OCI-LY7 (cell line): ENCODE measurements at regions not wholly inside any gene's neighbourhood (a gene's known extent, or its start where the extent isn't known, plus 50 kb on each side); places are given as distances from the start of the nearest gene placed in this dataset.

Source experiments
- BruUV-seq: library from RNA; stranded (reverse); fragments of 400-500 nt; replicated peaks from 2 replicates; lab custom pipeline; 2021; lab: Mats Ljungman, UMichigan
- CTCF ChIA-PET: fragments of 300-600 bp; sonication (Branson Sonifier 250); formaldehyde crosslinking; loops from one replicate; lab custom pipeline; 2022; ENCODE audit warnings: antibody characterized with exemption; ENCODE audit not compliant: unreplicated experiment; lab: Charles Lee
- POLR2A ChIA-PET: fragments of 300-600 bp; sonication (Branson Sonifier 250); formaldehyde crosslinking; loops from one replicate; lab custom pipeline; 2022; ENCODE audit warnings: antibody characterized with exemption; lab: Charles Lee
- DNase-seq: peaks from one replicate; pipeline ENCODE4 v3.0.0-alpha.2; 2015; ENCODE audit warnings: low spot score
- H2AFZ ChIP-seq: fragments of 200-600 bp; sonication (generic), shearing (Covaris generic); 2 replicates; pipeline ENCODE4 v1.6.1; 2014; ENCODE audit warnings: mild to moderate bottlenecking, antibody characterized with exemption, low read length, moderate library complexity
- H3K27ac ChIP-seq: fragments of 200-600 bp; sonication (generic); 2 replicates; pipeline ENCODE4 v1.5.1; 2014; ENCODE audit warnings: mixed run types, low read depth, mild to moderate bottlenecking, moderate library complexity, low read length, inconsistent platforms; ENCODE audit not compliant: poor library complexity, severe bottlenecking
- H3K36me3 ChIP-seq: fragments of 200-600 bp; sonication (generic); 2 replicates; pipeline ENCODE4 v1.6.1; 2014; ENCODE audit warnings: mild to moderate bottlenecking, antibody characterized with exemption, low read length, moderate library complexity, mixed read lengths; ENCODE audit not compliant: insufficient read depth
- H3K4me1 ChIP-seq: fragments of 200-600 bp; sonication (generic); 2 replicates; pipeline ENCODE4 v1.5.1; 2014; ENCODE audit warnings: mild to moderate bottlenecking, low read length; ENCODE audit not compliant: insufficient read depth, poor library complexity, severe bottlenecking
- H3K4me2 ChIP-seq: fragments of 200-600 bp; sonication (generic); 2 replicates; pipeline ENCODE4 v1.6.1; 2014; ENCODE audit warnings: mild to moderate bottlenecking, low read length
- H3K4me3 ChIP-seq: fragments of 200-600 bp; sonication (generic); 2 replicates; pipeline ENCODE4 v1.5.1; 2014; ENCODE audit warnings: mild to moderate bottlenecking, low read depth, low read length; ENCODE audit not compliant: poor library complexity, severe bottlenecking
- H3K79me2 ChIP-seq: fragments of 200-600 bp; sonication (generic); 2 replicates; pipeline ENCODE4 v1.6.1; 2016; ENCODE audit warnings: low read depth, mild to moderate bottlenecking, low read length, moderate library complexity, mixed read lengths; ENCODE audit not compliant: insufficient read depth
- H3K9me2 ChIP-seq: fragments of 200-600 bp; sonication (generic); 2 replicates; pipeline ENCODE4 v1.6.1; 2016; ENCODE audit warnings: mild to moderate bottlenecking, low read length, mixed read lengths; ENCODE audit not compliant: insufficient read depth
- H3K9me3 ChIP-seq: fragments of 200-600 bp; sonication (generic); 2 replicates; pipeline ENCODE4 v1.6.1; 2014; ENCODE audit warnings: mild to moderate bottlenecking, mixed run types, low read length, mixed read lengths
- H4K20me1 ChIP-seq: fragments of 200-600 bp; sonication (generic); 2 replicates; pipeline ENCODE4 v1.6.1; 2014; ENCODE audit warnings: mild to moderate bottlenecking, antibody characterized with exemption, low read length, moderate library complexity, mixed read lengths; ENCODE audit not compliant: insufficient read depth
- EZH2phosphoT487 ChIP-seq: fragments of 200-600 bp; sonication (generic); IDR thresholded peaks from 2 replicates; pipeline ENCODE4 v1.6.1; 2018; ENCODE audit warnings: low read depth, borderline replicate concordance, mild to moderate bottlenecking, mixed run types, antibody characterized with exemption, low read length, moderate library complexity, mixed read lengths
- intact Hi-C: fragments of 100-400 bp; cut with micrococcal nuclease; formaldehyde crosslinking; loops from one replicate; pipeline ENCODE4 v1.10.0; 2022; ENCODE audit not compliant: unreplicated experiment
- TF ChIP-seq, protein P1 (sequence below): fragments of 200-600 bp; sonication (generic); conservative IDR thresholded peaks from 2 replicates; pipeline ENCODE4 v1.5.1; 2014; ENCODE audit warnings: mild to moderate bottlenecking, antibody characterized with exemption, low read length, moderate library complexity, mixed read lengths

- Histone ChIP-seq H3K4me1 (no peaks in the 10 kb centered on the region), H3K79me2 (no peaks in the 10 kb centered on the region), H2AFZ (no peak overlapping the region), H3K9me3 (no peaks in the 10 kb centered on the region), H3K36me3 (no peaks in the 10 kb centered on the region), H3K9me2 (no peaks in the 10 kb centered on the region), H3K27ac (no peak overlapping the region), H4K20me1 (no peaks in the 10 kb centered on the region), H3K4me2 (no peak overlapping the region), H3K4me3 (no peak overlapping the region)
- BruUV-seq, result no TSS peak
- CTCF ChIA-PET, result interaction anchor here (0.6 kb wide), 1 partner anchor 11 kb away, joined by 5 read pairs; no protein-coding TSS in a partner anchor
- DNase-seq, result no peak
- TF ChIP-seq, protein P1, sequence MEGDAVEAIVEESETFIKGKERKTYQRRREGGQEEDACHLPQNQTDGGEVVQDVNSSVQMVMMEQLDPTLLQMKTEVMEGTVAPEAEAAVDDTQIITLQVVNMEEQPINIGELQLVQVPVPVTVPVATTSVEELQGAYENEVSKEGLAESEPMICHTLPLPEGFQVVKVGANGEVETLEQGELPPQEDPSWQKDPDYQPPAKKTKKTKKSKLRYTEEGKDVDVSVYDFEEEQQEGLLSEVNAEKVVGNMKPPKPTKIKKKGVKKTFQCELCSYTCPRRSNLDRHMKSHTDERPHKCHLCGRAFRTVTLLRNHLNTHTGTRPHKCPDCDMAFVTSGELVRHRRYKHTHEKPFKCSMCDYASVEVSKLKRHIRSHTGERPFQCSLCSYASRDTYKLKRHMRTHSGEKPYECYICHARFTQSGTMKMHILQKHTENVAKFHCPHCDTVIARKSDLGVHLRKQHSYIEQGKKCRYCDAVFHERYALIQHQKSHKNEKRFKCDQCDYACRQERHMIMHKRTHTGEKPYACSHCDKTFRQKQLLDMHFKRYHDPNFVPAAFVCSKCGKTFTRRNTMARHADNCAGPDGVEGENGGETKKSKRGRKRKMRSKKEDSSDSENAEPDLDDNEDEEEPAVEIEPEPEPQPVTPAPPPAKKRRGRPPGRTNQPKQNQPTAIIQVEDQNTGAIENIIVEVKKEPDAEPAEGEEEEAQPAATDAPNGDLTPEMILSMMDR, result no peak
- POLR2A ChIA-PET, result interaction anchor here (0.6 kb wide), 1 partner anchor 1198 kb away, joined by 3 read pairs; no protein-coding TSS in a partner anchor
- intact Hi-C loops, result no loop called here
Observed at GRCh38 chr14:53228966-53229365, 75.8 kb upstream of the DDHD1 start.

DNA sequence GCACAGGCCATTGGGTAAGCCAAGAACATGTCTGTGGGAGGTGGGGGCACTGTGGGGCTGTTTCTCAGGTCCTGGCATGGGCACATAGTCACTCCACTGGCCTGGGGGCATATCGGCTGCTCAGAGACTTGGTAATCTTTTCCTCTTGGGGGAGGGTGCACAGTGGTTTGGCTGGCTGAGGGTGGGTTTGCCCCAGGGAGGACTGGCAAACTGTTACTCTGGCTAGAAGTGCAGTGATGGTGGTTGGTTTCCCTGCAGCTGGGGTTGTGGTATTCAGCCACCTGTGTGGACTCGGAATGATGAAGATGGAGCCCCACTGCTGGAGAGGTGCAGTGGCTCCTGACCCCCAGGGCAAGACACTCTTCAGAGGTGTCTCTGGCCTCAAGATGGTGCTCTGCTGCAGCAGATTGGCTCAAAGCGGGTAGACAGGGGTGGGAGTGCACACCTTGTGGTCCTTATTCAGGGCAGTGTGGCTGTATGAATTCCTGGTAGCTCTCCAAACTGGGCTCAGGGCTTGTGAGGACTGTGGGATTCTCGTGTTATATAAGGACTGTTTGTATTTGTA, 74.1 kb upstream of the DDHD1 start:
- DNase-seq, result no peak
- H3K9me2 ChIP-seq, result no peaks in the 10 kb centered on the region
- H3K36me3 ChIP-seq, result no peaks in the 10 kb centered on the region
- CTCF ChIA-PET, result no interaction called here
- TF ChIP-seq, protein P1, result no peak
- TF ChIP-seq EZH2phosphoT487, result no peak
- no TSS peak for BruUV-seq
- POLR2A ChIA-PET, result no interaction called here
- no peak overlapping the region for H2AFZ ChIP-seq
- H4K20me1 ChIP-seq, result no peaks in the 10 kb centered on the region
- no peak overlapping the region for H3K4me3 ChIP-seq
- intact Hi-C loops, result no loop called here
- no peaks in the 10 kb centered on the region for H3K4me1 ChIP-seq
- H3K9me3 ChIP-seq, result no peaks in the 10 kb centered on the region
- no peak overlapping the region for H3K27ac ChIP-seq
- H3K79me2 ChIP-seq, result no peaks in the 10 kb centered on the region
- H3K4me2 ChIP-seq, result no peak overlapping the region

DNA sequence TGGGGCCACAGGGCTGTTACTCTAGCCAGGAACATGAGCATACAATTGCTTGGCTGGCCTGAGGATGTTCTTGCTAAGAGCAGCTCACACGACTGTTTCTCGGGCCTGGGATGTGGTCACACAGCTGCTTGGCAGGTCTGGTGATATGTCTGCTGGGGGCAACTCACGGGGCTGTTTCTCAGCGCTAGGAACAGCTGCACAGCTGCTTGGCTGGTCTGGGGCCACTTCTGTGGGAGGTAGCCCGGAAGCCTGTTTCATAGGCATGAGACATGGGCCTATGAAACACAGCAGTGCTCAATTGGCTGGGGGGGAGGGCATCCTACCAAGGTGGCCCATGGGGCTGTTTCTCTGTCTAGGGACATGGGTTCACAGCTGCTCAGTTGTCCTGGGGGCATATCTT, 73.4 kb upstream of the DDHD1 start:
- no peak for TF ChIP-seq EZH2phosphoT487
- TF ChIP-seq, protein P1, result no peak
- ChIA-PET POLR2A (no interaction called here), CTCF (no interaction called here)
- Histone ChIP-seq H3K27ac (no peak overlapping the region), H3K9me2 (no peaks in the 10 kb centered on the region), H3K36me3 (no peaks in the 10 kb centered on the region), H3K4me1 (no peaks in the 10 kb centered on the region), H2AFZ (no peak overlapping the region), H3K4me2 (no peak overlapping the region), H3K79me2 (no peaks in the 10 kb centered on the region), H3K4me3 (no peak overlapping the region), H4K20me1 (no peaks in the 10 kb centered on the region), H3K9me3 (no peaks in the 10 kb centered on the region)
- intact Hi-C loops, result no loop called here
- no peak for DNase-seq
- BruUV-seq, result no TSS peak
